ENCODE measurements at regions not wholly inside any gene's neighbourhood (a gene's known extent, or its start where the extent isn't known, plus 50 kb on each side); places are given as distances from the start of the nearest gene placed in this dataset.

DNA sequence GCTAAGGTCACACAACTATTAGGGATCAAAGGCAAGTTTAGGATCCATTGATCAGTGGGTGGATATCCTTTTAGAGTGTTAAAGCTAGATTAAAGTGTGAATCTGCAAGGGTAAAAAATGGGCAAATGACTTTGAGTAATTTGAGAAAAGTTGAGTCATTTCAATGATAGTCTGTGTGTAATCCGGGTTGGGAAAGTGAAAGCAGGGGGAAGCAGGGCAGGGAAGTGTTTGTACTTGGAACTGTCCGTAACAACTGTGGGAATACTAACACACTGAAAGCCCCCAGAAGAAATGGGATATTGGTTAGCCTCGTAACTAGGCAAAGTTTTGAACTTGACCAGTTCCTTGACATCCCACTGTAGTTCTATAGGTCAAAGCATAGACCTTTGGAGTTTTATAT, 187.2 kb upstream of the SLITRK3 start:
- Mint-ChIP-seq H3K27me3 (no peaks in the 10 kb centered on the region), H3K9me3 (no peaks in the 10 kb centered on the region), H3K4me1 (ENCODE audit: unreplicated experiment) (no peaks in the 10 kb centered on the region), H3K36me3 (no peaks in the 10 kb centered on the region), H3K27ac (no peak overlapping the region), H3K4me3 (no peak overlapping the region)
- TF ChIP-seq CTCF (conservative IDR thresholded peaks at IDR 0.05) = no peak
- DNase-seq (ENCODE audit: extremely low spot score, unreplicated experiment) = no peak

GRCh38 chr3:165382672-165383071, 186.5 kb upstream of the SLITRK3 start:
- no peak for DNase-seq (ENCODE audit: extremely low spot score, unreplicated experiment)
- Mint-ChIP-seq H3K27ac (no peak overlapping the region), H3K27me3 (no peaks in the 10 kb centered on the region), H3K36me3 (no peaks in the 10 kb centered on the region), H3K4me3 (no peak overlapping the region), H3K9me3 (no peaks in the 10 kb centered on the region), H3K4me1 (ENCODE audit: unreplicated experiment) (no peaks in the 10 kb centered on the region)
- no peak for TF ChIP-seq CTCF (conservative IDR thresholded peaks at IDR 0.05)

GRCh38 chr3:165378761-165379160, 182.6 kb upstream of the SLITRK3 start:
- TF ChIP-seq CTCF (conservative IDR thresholded peaks at IDR 0.05) = no peak
- DNase-seq (ENCODE audit: extremely low spot score, unreplicated experiment) = no peak
- H3K4me3 Mint-ChIP-seq = no peak overlapping the region
- H3K9me3 Mint-ChIP-seq = no peaks in the 10 kb centered on the region
- no peaks in the 10 kb centered on the region for H3K27me3 Mint-ChIP-seq
- no peaks in the 10 kb centered on the region for H3K36me3 Mint-ChIP-seq
- H3K4me1 Mint-ChIP-seq (ENCODE audit: unreplicated experiment) = no peaks in the 10 kb centered on the region
- no peak overlapping the region for H3K27ac Mint-ChIP-seq

DNA sequence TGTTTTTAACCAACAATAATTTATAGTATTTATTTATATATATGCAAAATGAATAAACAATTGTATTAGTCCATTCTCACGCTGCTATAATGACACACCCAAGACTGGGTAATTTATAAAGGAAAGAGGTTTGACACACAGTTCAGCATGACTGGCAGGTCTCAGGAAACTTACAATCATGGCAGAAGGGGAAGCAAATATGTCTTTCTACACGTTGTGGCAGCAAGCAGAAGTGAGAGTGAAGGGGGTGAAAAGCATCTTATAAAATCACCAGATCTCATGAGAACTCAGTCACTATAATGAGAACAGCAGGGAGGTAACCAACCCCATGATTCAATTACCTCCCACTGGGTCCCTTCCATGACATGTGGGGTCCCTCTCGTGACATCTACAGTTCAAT, 162.8 kb upstream of the SLITRK3 start:
- DNase-seq (ENCODE audit: extremely low spot score, unreplicated experiment) = no peak
- Mint-ChIP-seq H3K4me3 (no peak overlapping the region), H3K27ac (no peak overlapping the region)

DNA sequence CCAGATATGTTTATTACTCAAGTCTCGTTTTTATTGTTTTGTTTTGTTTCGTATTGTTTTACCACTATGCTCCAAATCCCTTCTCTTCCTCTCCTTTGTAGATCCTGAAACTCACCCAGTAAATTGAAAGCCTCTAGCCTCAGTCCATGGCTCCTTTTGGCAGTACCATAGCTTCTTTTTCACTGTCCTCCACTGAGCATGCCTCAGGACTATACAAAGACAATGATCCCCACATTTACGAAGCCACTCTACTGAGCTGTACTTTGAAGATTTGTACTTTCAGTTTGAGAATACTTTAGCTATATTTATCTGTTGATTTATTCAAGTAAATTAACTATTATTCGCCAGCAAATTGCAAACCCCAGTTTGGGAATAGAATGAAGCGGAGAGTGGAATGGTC, 159.1 kb upstream of the SLITRK3 start:
- Mint-ChIP-seq H3K36me3 (no peaks in the 10 kb centered on the region), H3K27ac (no peak overlapping the region), H3K27me3 (no peaks in the 10 kb centered on the region), H3K4me3 (no peak overlapping the region), H3K4me1 (ENCODE audit: unreplicated experiment) (no peaks in the 10 kb centered on the region), H3K9me3 (no peaks in the 10 kb centered on the region)
- TF ChIP-seq CTCF (conservative IDR thresholded peaks at IDR 0.05) = no peak
- DNase-seq (ENCODE audit: extremely low spot score, unreplicated experiment) = no peak

More for the DNA sequence above, 162.8 kb upstream of the SLITRK3 start:
- no peaks in the 10 kb centered on the region for H3K27me3 Mint-ChIP-seq
- H3K4me1 Mint-ChIP-seq (ENCODE audit: unreplicated experiment) = no peaks in the 10 kb centered on the region
- H3K36me3 Mint-ChIP-seq = no peaks in the 10 kb centered on the region
- TF ChIP-seq CTCF (conservative IDR thresholded peaks at IDR 0.05) = no peak
- no peaks in the 10 kb centered on the region for H3K9me3 Mint-ChIP-seq

GRCh38 chr3:165347526-165347925, 151.3 kb upstream of the SLITRK3 start:
- no peaks in the 10 kb centered on the region for H3K27me3 Mint-ChIP-seq
- no peaks in the 10 kb centered on the region for H3K4me1 Mint-ChIP-seq (ENCODE audit: unreplicated experiment)
- no peaks in the 10 kb centered on the region for H3K36me3 Mint-ChIP-seq
- no peak overlapping the region for H3K27ac Mint-ChIP-seq
- TF ChIP-seq CTCF (conservative IDR thresholded peaks at IDR 0.05) = no peak
- no peak overlapping the region for H3K4me3 Mint-ChIP-seq
- DNase-seq (ENCODE audit: extremely low spot score, unreplicated experiment) = no peak
- peaks cover 6% of the 10 kb centered on the region for H3K9me3 Mint-ChIP-seq
